Body of pancreas (tissue), 4 donors: ENCODE measurements at regions not wholly inside any gene's neighbourhood (a gene's known extent, or its start where the extent isn't known, plus 50 kb on each side); places are given as distances from the start of the nearest gene placed in this dataset.

Experiments
- CTCF ChIP-seq, 7 experiments: fragments of 450-650 bp in 4 of 7; fragments of 200-600 bp in 3 of 7; sonication (generic) in 3 of 7; IDR thresholded peaks; one replicate each; pipeline ENCODE4 v1.5.1; 2016 to 2019; ENCODE audit warnings: antibody characterized with exemption in 7 of 7
- POLR2A ChIP-seq, 3 donors: fragments of 450-650 bp; IDR thresholded peaks; one replicate each; pipeline ENCODE4 v1.6.1; 2016; ENCODE audit warnings: antibody characterized with exemption in 3 of 3, mild to moderate bottlenecking in 2 of 3

GRCh38 chr1:82411605-82412004 lies 610.9 kb downstream of the ADGRL2 start:
- TF ChIP-seq CTCF (IDR thresholded peaks at IDR 0.05), result no peak
- TF ChIP-seq POLR2A (IDR thresholded peaks at IDR 0.05), result no peak
